Hepatocyte (in vitro differentiated cells): ENCODE measurements at regions not wholly inside any gene's neighbourhood (a gene's known extent, or its start where the extent isn't known, plus 50 kb on each side); places are given as distances from the start of the nearest gene placed in this dataset.

ENCODE experiments used
- CTCF ChIP-seq: fragments of 200-600 bp; sonication (generic); IDR thresholded peaks from 2 replicates; pipeline ENCODE4 v1.5.1; 2016; ENCODE audit warnings: antibody characterized with exemption, mild to moderate bottlenecking; ENCODE audit not compliant: poor library complexity
- EZH2 ChIP-seq: fragments of 200-600 bp; sonication (generic); IDR thresholded peaks from 2 replicates; pipeline ENCODE4 v1.6.1; 2016; ENCODE audit warnings: antibody characterized with exemption, mild to moderate bottlenecking, borderline replicate concordance
- EZH2phosphoT487 ChIP-seq: fragments of 200-600 bp; sonication (generic); IDR thresholded peaks from one replicate; pipeline ENCODE4 v1.6.1; 2018; ENCODE audit warnings: antibody characterized with exemption, mild to moderate bottlenecking, low read depth, moderate library complexity; ENCODE audit not compliant: unreplicated experiment, severe bottlenecking

- no peak for TF ChIP-seq CTCF
- no peak for TF ChIP-seq EZH2phosphoT487
- no peak for TF ChIP-seq EZH2
These were observed 156.4 kb downstream of the FGF18 start for GRCh38 chr5:171575808-171576207.
